ENCODE measurements at regions not wholly inside any gene's neighbourhood (a gene's known extent, or its start where the extent isn't known, plus 50 kb on each side); places are given as distances from the start of the nearest gene placed in this dataset.

DNA sequence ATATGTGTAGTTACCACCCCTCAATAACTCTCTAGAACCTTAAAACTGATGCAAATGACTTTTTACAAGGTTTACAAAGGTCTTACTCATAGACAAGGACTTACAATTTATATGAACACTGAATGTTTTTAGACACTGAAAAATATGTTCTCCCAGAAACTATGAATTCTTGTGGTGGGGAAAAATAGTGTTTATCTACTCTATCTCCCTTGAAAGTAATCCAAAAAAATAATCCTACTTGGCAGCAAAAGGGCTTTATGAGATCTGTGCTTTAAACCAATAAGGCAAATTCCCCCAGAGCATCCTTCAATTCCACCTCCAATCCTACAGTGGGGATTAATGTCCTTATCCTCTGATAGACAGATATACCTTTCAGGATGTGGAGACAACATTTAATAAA lies 1984.1 kb upstream of the RAG2 start:
- H3K9me3 ChIP-seq (ENCODE audit: control insufficient read depth, insufficient read depth, low read depth, low read length), result no peaks in the 10 kb centered on the region; the same call in 1 of the 2 replicates
- POLR2A ChIA-PET, result no interaction called here
- H3K4me3 ChIP-seq (ENCODE audit: low read depth in 2 of 2, low read length in 2 of 2), result no peak overlapping the region
- DNase-seq (ENCODE audit: low read depth, low spot score), result no peak
- in situ Hi-C loops (cut with HindIII; ENCODE audit: low pct_unique_long_range_greater_than_20kb, low sequenced_read_pairs) (no loop called here), intact Hi-C loops (cut with micrococcal nuclease; ENCODE audit: unreplicated experiment) (no loop called here)
- TF ChIP-seq TCF7L2 (IDR thresholded peaks at IDR 0.05; ENCODE audit: low read depth, low read length) (no peak), SIN3A (IDR thresholded peaks at IDR 0.05; ENCODE audit: borderline replicate concordance, insufficient read depth, low read depth, low read length) (no peak), POLR2AphosphoS5 (IDR thresholded peaks at IDR 0.05; ENCODE audit: low read depth, low read length) (no peak)
- TF ChIP-seq, protein P1, sequence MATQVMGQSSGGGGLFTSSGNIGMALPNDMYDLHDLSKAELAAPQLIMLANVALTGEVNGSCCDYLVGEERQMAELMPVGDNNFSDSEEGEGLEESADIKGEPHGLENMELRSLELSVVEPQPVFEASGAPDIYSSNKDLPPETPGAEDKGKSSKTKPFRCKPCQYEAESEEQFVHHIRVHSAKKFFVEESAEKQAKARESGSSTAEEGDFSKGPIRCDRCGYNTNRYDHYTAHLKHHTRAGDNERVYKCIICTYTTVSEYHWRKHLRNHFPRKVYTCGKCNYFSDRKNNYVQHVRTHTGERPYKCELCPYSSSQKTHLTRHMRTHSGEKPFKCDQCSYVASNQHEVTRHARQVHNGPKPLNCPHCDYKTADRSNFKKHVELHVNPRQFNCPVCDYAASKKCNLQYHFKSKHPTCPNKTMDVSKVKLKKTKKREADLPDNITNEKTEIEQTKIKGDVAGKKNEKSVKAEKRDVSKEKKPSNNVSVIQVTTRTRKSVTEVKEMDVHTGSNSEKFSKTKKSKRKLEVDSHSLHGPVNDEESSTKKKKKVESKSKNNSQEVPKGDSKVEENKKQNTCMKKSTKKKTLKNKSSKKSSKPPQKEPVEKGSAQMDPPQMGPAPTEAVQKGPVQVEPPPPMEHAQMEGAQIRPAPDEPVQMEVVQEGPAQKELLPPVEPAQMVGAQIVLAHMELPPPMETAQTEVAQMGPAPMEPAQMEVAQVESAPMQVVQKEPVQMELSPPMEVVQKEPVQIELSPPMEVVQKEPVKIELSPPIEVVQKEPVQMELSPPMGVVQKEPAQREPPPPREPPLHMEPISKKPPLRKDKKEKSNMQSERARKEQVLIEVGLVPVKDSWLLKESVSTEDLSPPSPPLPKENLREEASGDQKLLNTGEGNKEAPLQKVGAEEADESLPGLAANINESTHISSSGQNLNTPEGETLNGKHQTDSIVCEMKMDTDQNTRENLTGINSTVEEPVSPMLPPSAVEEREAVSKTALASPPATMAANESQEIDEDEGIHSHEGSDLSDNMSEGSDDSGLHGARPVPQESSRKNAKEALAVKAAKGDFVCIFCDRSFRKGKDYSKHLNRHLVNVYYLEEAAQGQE (IDR thresholded peaks at IDR 0.05; ENCODE audit: insufficient read depth in 1 of 2, low read depth in 2 of 2, low read length in 1 of 2), result no peak
- TF ChIP-seq, protein P2, sequence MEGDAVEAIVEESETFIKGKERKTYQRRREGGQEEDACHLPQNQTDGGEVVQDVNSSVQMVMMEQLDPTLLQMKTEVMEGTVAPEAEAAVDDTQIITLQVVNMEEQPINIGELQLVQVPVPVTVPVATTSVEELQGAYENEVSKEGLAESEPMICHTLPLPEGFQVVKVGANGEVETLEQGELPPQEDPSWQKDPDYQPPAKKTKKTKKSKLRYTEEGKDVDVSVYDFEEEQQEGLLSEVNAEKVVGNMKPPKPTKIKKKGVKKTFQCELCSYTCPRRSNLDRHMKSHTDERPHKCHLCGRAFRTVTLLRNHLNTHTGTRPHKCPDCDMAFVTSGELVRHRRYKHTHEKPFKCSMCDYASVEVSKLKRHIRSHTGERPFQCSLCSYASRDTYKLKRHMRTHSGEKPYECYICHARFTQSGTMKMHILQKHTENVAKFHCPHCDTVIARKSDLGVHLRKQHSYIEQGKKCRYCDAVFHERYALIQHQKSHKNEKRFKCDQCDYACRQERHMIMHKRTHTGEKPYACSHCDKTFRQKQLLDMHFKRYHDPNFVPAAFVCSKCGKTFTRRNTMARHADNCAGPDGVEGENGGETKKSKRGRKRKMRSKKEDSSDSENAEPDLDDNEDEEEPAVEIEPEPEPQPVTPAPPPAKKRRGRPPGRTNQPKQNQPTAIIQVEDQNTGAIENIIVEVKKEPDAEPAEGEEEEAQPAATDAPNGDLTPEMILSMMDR (IDR thresholded peaks at IDR 0.05), result no peak
- no peak for ATAC-seq
- no peaks in the 10 kb centered on the region for H3K36me3 ChIP-seq (ENCODE audit: control insufficient read depth, insufficient read depth, low read length)
- no peaks in the 10 kb centered on the region for H3K4me1 ChIP-seq (ENCODE audit: control insufficient read depth, insufficient read depth, low read length)
- no peaks in the 10 kb centered on the region for H3K27me3 ChIP-seq (ENCODE audit: control insufficient read depth, insufficient read depth, low read length)
- CTCF ChIA-PET, result no interaction called here
- no TSS peak for BruUV-seq (replicated peaks)
- no peak overlapping the region for H3K27ac ChIP-seq (ENCODE audit: low read length)

DNA sequence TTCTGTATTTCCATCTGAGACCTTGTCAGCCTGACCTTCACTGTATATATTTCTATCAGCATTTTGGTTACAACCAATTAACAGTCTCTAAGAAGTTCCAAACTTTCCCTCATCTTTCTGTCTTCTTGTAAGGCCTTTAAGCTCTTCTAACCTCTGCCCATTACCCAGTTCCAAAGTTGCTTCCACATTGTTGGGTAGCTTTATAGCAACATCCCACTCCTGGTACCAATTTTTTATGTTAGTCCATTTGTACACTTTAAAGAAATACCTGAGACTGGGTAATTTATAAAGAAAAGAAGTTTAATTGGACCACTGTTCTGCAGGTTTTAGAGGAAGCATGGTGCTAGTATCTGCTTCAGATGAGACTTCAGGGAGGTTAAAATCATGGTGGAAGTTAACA lies 1979.7 kb upstream of the RAG2 start:
- no TSS peak for BruUV-seq (replicated peaks)
- intact Hi-C loops (cut with micrococcal nuclease; ENCODE audit: unreplicated experiment), result no loop called here
- no peak for ATAC-seq
- TF ChIP-seq, protein P2 (IDR thresholded peaks at IDR 0.05), result no peak
- TF ChIP-seq, protein P1 (IDR thresholded peaks at IDR 0.05; ENCODE audit: insufficient read depth in 1 of 2, low read depth in 2 of 2, low read length in 1 of 2), result no peak
- TF ChIP-seq POLR2AphosphoS5 (IDR thresholded peaks at IDR 0.05; ENCODE audit: low read depth, low read length) (no peak), TCF7L2 (IDR thresholded peaks at IDR 0.05; ENCODE audit: low read depth, low read length) (no peak), SIN3A (IDR thresholded peaks at IDR 0.05; ENCODE audit: borderline replicate concordance, insufficient read depth, low read depth, low read length) (no peak)
- Histone ChIP-seq H3K27ac (ENCODE audit: low read length) (no peak overlapping the region), H3K9me3 (ENCODE audit: control insufficient read depth, insufficient read depth, low read depth, low read length) (no peaks in the 10 kb centered on the region; the same call in 1 of the 2 replicates), H3K4me1 (ENCODE audit: control insufficient read depth, insufficient read depth, low read length) (no peaks in the 10 kb centered on the region), H3K27me3 (ENCODE audit: control insufficient read depth, insufficient read depth, low read length) (no peaks in the 10 kb centered on the region), H3K36me3 (ENCODE audit: control insufficient read depth, insufficient read depth, low read length) (no peaks in the 10 kb centered on the region), H3K4me3 (ENCODE audit: low read depth in 2 of 2, low read length in 2 of 2) (no peak overlapping the region)
- in situ Hi-C loops (cut with HindIII; ENCODE audit: low pct_unique_long_range_greater_than_20kb, low sequenced_read_pairs), result no loop called here
- no peak for DNase-seq (ENCODE audit: low read depth, low spot score)
- ChIA-PET CTCF (no interaction called here), POLR2A (no interaction called here)

All from Panc1 (cell line).